ENCODE measurements at regions not wholly inside any gene's neighbourhood (a gene's known extent, or its start where the extent isn't known, plus 50 kb on each side); places are given as distances from the start of the nearest gene placed in this dataset.
"Not testable (repeated sequence)": the region's sequence is repeated elsewhere in the genome, so short reads cannot be mapped to it uniquely, and the experiment has no call there.

DNA sequence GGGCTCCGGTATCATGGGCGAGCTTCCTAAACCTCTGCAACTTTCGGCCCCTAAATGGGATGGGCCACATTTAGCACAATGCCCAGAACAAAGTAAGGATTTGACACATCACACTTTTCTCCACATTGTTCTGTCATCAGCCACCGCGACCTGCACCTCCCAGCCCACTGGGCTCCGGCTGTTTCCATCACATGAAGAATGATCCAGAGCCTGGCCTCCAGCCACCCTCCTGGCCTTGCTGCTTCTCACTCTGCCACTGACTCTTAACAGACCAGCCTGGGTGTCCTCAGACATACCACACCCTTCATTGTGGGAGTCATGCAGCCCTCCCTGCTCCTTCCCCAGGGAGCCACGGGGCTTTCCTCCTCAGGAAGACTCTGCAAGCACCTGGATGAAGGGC, 113.7 kb downstream of the IGLL1 start:
- H4K20me1 ChIP-seq (ENCODE audit: low read depth, low read length): no peaks in the 10 kb centered on the region
- H3K4me3 ChIP-seq (ENCODE audit: insufficient read depth, low read length, poor library complexity, severe bottlenecking): no peak overlapping the region
- no peak overlapping the region for H3K9ac ChIP-seq (ENCODE audit: low read length)
- H3F3A ChIP-seq (ENCODE audit: insufficient read depth): no peaks in the 10 kb centered on the region
- no peaks in the 10 kb centered on the region for H3K36me3 ChIP-seq (ENCODE audit: low read length)
- H3K4me2 ChIP-seq (ENCODE audit: low read depth, low read length, poor library complexity, severe bottlenecking): no peak overlapping the region
- no peaks in the 10 kb centered on the region for H3K79me2 ChIP-seq (ENCODE audit: insufficient read depth, low read length)
- H3K27ac ChIP-seq (ENCODE audit: low read depth, low read length): no peak overlapping the region
- H3K9me2 ChIP-seq (replicated peaks; ENCODE audit: insufficient read depth, low read length): no peaks in the 10 kb centered on the region
- TF ChIP-seq, protein P1, sequence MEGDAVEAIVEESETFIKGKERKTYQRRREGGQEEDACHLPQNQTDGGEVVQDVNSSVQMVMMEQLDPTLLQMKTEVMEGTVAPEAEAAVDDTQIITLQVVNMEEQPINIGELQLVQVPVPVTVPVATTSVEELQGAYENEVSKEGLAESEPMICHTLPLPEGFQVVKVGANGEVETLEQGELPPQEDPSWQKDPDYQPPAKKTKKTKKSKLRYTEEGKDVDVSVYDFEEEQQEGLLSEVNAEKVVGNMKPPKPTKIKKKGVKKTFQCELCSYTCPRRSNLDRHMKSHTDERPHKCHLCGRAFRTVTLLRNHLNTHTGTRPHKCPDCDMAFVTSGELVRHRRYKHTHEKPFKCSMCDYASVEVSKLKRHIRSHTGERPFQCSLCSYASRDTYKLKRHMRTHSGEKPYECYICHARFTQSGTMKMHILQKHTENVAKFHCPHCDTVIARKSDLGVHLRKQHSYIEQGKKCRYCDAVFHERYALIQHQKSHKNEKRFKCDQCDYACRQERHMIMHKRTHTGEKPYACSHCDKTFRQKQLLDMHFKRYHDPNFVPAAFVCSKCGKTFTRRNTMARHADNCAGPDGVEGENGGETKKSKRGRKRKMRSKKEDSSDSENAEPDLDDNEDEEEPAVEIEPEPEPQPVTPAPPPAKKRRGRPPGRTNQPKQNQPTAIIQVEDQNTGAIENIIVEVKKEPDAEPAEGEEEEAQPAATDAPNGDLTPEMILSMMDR (IDR thresholded peaks at IDR 0.05; ENCODE audit: insufficient read depth, low read length, poor library complexity, severe bottlenecking): no peak
- no peak for TF ChIP-seq EZH2phosphoT487 (conservative IDR thresholded peaks at IDR 0.05; ENCODE audit: low read length)
- no peaks in the 10 kb centered on the region for H3K9me3 ChIP-seq (ENCODE audit: insufficient read depth, low read length)
- H3K27me3 ChIP-seq (ENCODE audit: low read length): no peaks in the 10 kb centered on the region
- no peak overlapping the region for H2AFZ ChIP-seq (ENCODE audit: low read depth, low read length, severe bottlenecking)

DNA sequence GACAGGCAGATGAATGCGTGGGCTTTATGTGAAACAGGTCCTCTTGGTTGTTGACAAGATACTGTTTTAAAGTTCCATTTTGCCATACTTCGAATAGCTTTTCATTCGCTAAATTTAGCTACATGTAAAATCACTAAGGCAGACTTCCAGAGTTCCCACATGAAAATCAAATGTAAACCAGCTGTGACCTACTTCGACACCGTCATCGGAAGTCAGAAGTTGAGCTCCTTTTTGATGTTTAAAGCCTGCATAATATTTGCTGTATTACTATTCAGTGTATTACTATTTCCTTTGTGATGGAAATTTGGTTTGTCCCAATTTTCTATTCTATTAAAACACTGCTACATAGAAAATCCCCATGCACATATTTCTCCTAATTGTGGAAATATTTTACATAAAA, 115.3 kb downstream of the IGLL1 start:
- not testable (repeated sequence) for H3K9me2 ChIP-seq (replicated peaks; ENCODE audit: insufficient read depth, low read length); H3K27me3 ChIP-seq (ENCODE audit: low read length); H3K4me3 ChIP-seq (ENCODE audit: insufficient read depth, low read length, poor library complexity, severe bottlenecking); H3K9me3 ChIP-seq (ENCODE audit: insufficient read depth, low read length); H3K36me3 ChIP-seq (ENCODE audit: low read length); H3F3A ChIP-seq (ENCODE audit: insufficient read depth); H4K20me1 ChIP-seq (ENCODE audit: low read depth, low read length); H3K9ac ChIP-seq (ENCODE audit: low read length); H2AFZ ChIP-seq (ENCODE audit: low read depth, low read length, severe bottlenecking); H3K79me2 ChIP-seq (ENCODE audit: insufficient read depth, low read length); H3K4me2 ChIP-seq (ENCODE audit: low read depth, low read length, poor library complexity, severe bottlenecking); H3K27ac ChIP-seq (ENCODE audit: low read depth, low read length)

DNA sequence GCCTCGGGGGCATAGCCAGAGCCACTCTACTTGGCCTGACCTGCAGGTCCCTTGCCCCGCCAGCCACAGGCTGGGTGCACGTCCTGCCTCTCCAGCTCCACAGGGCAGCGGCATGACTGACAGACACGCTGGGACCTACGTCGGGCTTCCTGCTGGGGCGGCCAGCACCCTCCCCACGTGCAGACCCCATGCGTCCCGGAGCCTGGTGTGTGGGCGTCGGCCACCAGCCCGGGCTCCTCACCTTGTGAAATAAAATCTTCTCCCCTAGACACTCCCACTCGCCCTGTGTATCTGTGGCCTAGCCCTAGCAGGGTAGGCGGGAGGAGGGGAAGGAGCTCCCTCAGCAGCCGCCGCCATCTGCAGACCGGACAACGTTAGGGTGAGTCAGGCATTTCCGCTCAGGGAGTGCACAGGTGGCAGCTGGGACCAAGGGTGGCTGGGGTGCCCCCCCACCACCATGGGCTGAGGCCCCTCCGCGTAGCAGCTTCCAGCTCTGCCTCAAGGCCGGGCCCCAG, 119.5 kb downstream of the IGLL1 start:
- not testable (repeated sequence) for H3K9me2 ChIP-seq (replicated peaks; ENCODE audit: insufficient read depth, low read length); H3K79me2 ChIP-seq (ENCODE audit: insufficient read depth, low read length); H3K27me3 ChIP-seq (ENCODE audit: low read length); H4K20me1 ChIP-seq (ENCODE audit: low read depth, low read length); H3K27ac ChIP-seq (ENCODE audit: low read depth, low read length); H3K9ac ChIP-seq (ENCODE audit: low read length); H3F3A ChIP-seq (ENCODE audit: insufficient read depth); H3K9me3 ChIP-seq (ENCODE audit: insufficient read depth, low read length); H3K4me2 ChIP-seq (ENCODE audit: low read depth, low read length, poor library complexity, severe bottlenecking); H2AFZ ChIP-seq (ENCODE audit: low read depth, low read length, severe bottlenecking); H3K36me3 ChIP-seq (ENCODE audit: low read length); H3K4me3 ChIP-seq (ENCODE audit: insufficient read depth, low read length, poor library complexity, severe bottlenecking)

DNA sequence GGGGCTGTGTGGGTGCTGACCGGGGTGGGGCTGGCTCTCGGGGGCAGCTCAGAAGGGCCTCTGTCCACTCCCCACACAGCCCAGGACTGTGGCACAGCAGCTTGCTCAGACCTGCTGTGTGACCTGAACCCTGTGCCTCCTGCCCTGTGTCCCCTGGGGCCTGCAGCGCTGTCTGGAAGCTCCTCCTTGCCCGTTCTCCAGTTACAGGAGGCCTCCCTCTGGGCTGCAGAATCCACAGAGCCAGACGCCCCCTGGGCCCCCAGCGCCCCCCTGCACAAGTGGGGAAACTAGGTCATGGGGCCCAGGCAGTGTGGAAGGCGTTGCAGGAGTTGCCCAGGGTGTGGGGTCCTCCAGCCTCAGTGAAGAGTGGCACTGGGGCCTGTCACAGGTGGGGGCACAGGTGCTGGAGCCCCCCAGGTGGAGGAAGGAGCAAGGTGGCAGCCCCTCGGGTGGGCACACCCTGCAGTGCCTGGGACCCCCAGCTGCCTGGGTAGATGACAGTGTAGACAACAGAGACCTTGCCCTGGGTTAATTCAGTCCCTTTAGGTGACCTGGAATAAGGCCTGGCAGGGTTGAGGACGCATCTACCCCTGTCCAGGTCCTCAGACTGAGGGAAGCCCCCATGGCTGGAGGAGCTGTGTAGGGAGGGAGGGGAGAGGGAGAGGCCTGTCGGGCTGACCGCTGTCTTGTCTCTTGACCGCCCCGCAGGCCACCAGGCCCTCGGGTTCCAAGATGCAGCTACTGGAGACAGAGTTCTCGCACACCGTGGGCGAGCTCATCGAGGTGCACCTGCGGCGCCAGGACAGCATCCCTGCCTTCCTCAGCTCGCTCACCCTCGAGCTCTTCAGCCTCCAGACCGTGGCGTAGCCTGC, 120.2 kb downstream of the IGLL1 start:
- not testable (repeated sequence) for H2AFZ ChIP-seq (ENCODE audit: low read depth, low read length, severe bottlenecking); H3K9me2 ChIP-seq (replicated peaks; ENCODE audit: insufficient read depth, low read length); H4K20me1 ChIP-seq (ENCODE audit: low read depth, low read length); H3K9me3 ChIP-seq (ENCODE audit: insufficient read depth, low read length); H3K36me3 ChIP-seq (ENCODE audit: low read length); H3K4me3 ChIP-seq (ENCODE audit: insufficient read depth, low read length, poor library complexity, severe bottlenecking); H3K4me2 ChIP-seq (ENCODE audit: low read depth, low read length, poor library complexity, severe bottlenecking); H3K9ac ChIP-seq (ENCODE audit: low read length); H3K79me2 ChIP-seq (ENCODE audit: insufficient read depth, low read length); H3F3A ChIP-seq (ENCODE audit: insufficient read depth); H3K27ac ChIP-seq (ENCODE audit: low read depth, low read length); H3K27me3 ChIP-seq (ENCODE audit: low read length)
